Natural killer cell treated with Interleukin-12 subunit alpha and Interleukin-12 subunit beta and Interleukin-15 and Interleukin-18, amount 100 ng/mL, for 72 hours (primary cell): ENCODE measurements at regions not wholly inside any gene's neighbourhood (a gene's known extent, or its start where the extent isn't known, plus 50 kb on each side); places are given as distances from the start of the nearest gene placed in this dataset.
"Not testable (repeated sequence)": the region's sequence is repeated elsewhere in the genome, so short reads cannot be mapped to it uniquely, and the experiment has no call there.

Experiments
- ATAC-seq, 2 donors: fragments of 150-1000 bp; cut with Tn5 transposase in 1 of 2; sonication (Bioruptor Pico), chemical (Tn5 transposase) in 1 of 2; 2 replicates each; pipeline ENCODE4 v1.10.0; 2021
- DNase-seq: peaks from one replicate; pipeline ENCODE4 v3.0.0; 2022; ENCODE audit warnings: low spot score
- H3K27ac Mint-ChIP-seq, 2 donors: 1 replicate in 1 of 2; 2 replicates in 1 of 2; pipeline ENCODE4 v1.8.0; 2022; ENCODE audit warnings: mixed read lengths in 2 of 2, mild to moderate bottlenecking in 1 of 2, moderate library complexity in 1 of 2
- H3K27me3 Mint-ChIP-seq, 2 donors: 1 replicate in 1 of 2; 2 replicates in 1 of 2; pipeline ENCODE4 v1.8.0; 2022; ENCODE audit warnings: mixed read lengths in 2 of 2
- H3K36me3 Mint-ChIP-seq: one replicate; pipeline ENCODE4 v1.8.0; 2022; ENCODE audit warnings: mixed read lengths
- H3K4me1 Mint-ChIP-seq, 2 donors: 1 replicate in 1 of 2; 2 replicates in 1 of 2; pipeline ENCODE4 v1.8.0; 2022; ENCODE audit warnings: low read depth in 2 of 2, mixed read lengths in 2 of 2, mild to moderate bottlenecking in 1 of 2
- H3K4me3 Mint-ChIP-seq: one replicate; pipeline ENCODE4 v1.8.0; 2022; ENCODE audit warnings: mixed read lengths
- H3K9me3 Mint-ChIP-seq: 2 replicates; pipeline ENCODE4 v1.8.0; 2022; ENCODE audit warnings: mixed read lengths

GRCh38 chr13:71382285-71382684 is 484.7 kb downstream of the DACH1 start:
- H3K4me3 Mint-ChIP-seq: no peak overlapping the region
- H3K27me3 Mint-ChIP-seq: no peaks in the 10 kb centered on the region
- H3K27ac Mint-ChIP-seq: no peak overlapping the region
- DNase-seq: no peak
- no peaks in the 10 kb centered on the region for H3K36me3 Mint-ChIP-seq
- no peaks in the 10 kb centered on the region for H3K4me1 Mint-ChIP-seq
- ATAC-seq: no peak
- peaks cover 5% of the 10 kb centered on the region for H3K9me3 Mint-ChIP-seq

GRCh38 chr13:71380191-71380590 is 486.8 kb downstream of the DACH1 start:
- H3K36me3 Mint-ChIP-seq: no peaks in the 10 kb centered on the region
- H3K4me3 Mint-ChIP-seq: no peak overlapping the region
- H3K4me1 Mint-ChIP-seq: no peaks in the 10 kb centered on the region
- H3K27ac Mint-ChIP-seq: no peak overlapping the region
- peaks cover 9% of the 10 kb centered on the region for H3K9me3 Mint-ChIP-seq
- DNase-seq (no peak), ATAC-seq (no peak)
- H3K27me3 Mint-ChIP-seq: no peaks in the 10 kb centered on the region

GRCh38 chr13:71378961-71379905 is 487.8 kb downstream of the DACH1 start:
- DNase-seq (no peak), ATAC-seq (no peak)
- H3K27ac Mint-ChIP-seq: no peak overlapping the region
- H3K36me3 Mint-ChIP-seq: no peaks in the 10 kb centered on the region
- H3K4me1 Mint-ChIP-seq: no peaks in the 10 kb centered on the region
- no peak overlapping the region for H3K4me3 Mint-ChIP-seq
- no peaks in the 10 kb centered on the region for H3K27me3 Mint-ChIP-seq
- peaks cover 15% of the 10 kb centered on the region for H3K9me3 Mint-ChIP-seq

GRCh38 chr13:71374471-71375049 is 492.4 kb downstream of the DACH1 start:
- no peak overlapping the region for H3K4me3 Mint-ChIP-seq
- H3K4me1 Mint-ChIP-seq: no peaks in the 10 kb centered on the region
- ATAC-seq (no peak), DNase-seq (no peak)
- no peaks in the 10 kb centered on the region for H3K27me3 Mint-ChIP-seq
- H3K9me3 Mint-ChIP-seq: peaks cover 14% of the 10 kb centered on the region
- no peaks in the 10 kb centered on the region for H3K36me3 Mint-ChIP-seq
- H3K27ac Mint-ChIP-seq: no peak overlapping the region

- Mint-ChIP-seq H3K4me3 (no peak overlapping the region), H3K36me3 (no peaks in the 10 kb centered on the region), H3K4me1 (no peaks in the 10 kb centered on the region), H3K9me3 (peaks cover 12% of the 10 kb centered on the region), H3K27ac (no peak overlapping the region), H3K27me3 (no peaks in the 10 kb centered on the region)
- no peak for DNase-seq
- no peak for ATAC-seq
Observed at GRCh38 chr13:71368336-71368735, 498.7 kb downstream of the DACH1 start.

- Mint-ChIP-seq H3K36me3 (no peaks in the 10 kb centered on the region), H3K4me1 (no peaks in the 10 kb centered on the region), H3K4me3 (no peak overlapping the region), H3K27me3 (no peaks in the 10 kb centered on the region), H3K27ac (no peak overlapping the region), H3K9me3 (peaks cover 22% of the 10 kb centered on the region)
- DNase-seq (no peak), ATAC-seq (no peak)
Observed at GRCh38 chr13:71360041-71360440, 507.0 kb downstream of the DACH1 start.

GRCh38 chr13:71359641-71360040 is 507.4 kb downstream of the DACH1 start:
- no peak for DNase-seq
- H3K27me3 Mint-ChIP-seq: no peaks in the 10 kb centered on the region
- no peaks in the 10 kb centered on the region for H3K4me1 Mint-ChIP-seq
- ATAC-seq: no peak
- H3K9me3 Mint-ChIP-seq: peaks cover 19% of the 10 kb centered on the region
- no peaks in the 10 kb centered on the region for H3K36me3 Mint-ChIP-seq
- H3K27ac Mint-ChIP-seq: no peak overlapping the region
- no peak overlapping the region for H3K4me3 Mint-ChIP-seq

GRCh38 chr13:71358218-71358617 is 508.8 kb downstream of the DACH1 start:
- H3K27me3 Mint-ChIP-seq: no peaks in the 10 kb centered on the region
- no peak overlapping the region for H3K4me3 Mint-ChIP-seq
- H3K27ac Mint-ChIP-seq: no peak overlapping the region
- H3K9me3 Mint-ChIP-seq: peaks cover 19% of the 10 kb centered on the region
- ATAC-seq (no peak), DNase-seq (no peak)
- no peaks in the 10 kb centered on the region for H3K36me3 Mint-ChIP-seq
- no peaks in the 10 kb centered on the region for H3K4me1 Mint-ChIP-seq

- Mint-ChIP-seq H3K27ac (no peak overlapping the region), H3K4me3 (no peak overlapping the region), H3K36me3 (no peaks in the 10 kb centered on the region), H3K9me3 (peaks cover 19% of the 10 kb centered on the region), H3K4me1 (no peaks in the 10 kb centered on the region), H3K27me3 (no peaks in the 10 kb centered on the region)
- no peak for DNase-seq
- no peak for ATAC-seq
Observed at GRCh38 chr13:71355010-71355409, 512.0 kb downstream of the DACH1 start.

- H3K9me3 Mint-ChIP-seq: peaks cover 10% of the 10 kb centered on the region
- H3K36me3 Mint-ChIP-seq: no peaks in the 10 kb centered on the region
Observed at GRCh38 chr13:71350886-71351285, 516.1 kb downstream of the DACH1 start.

GRCh38 chr13:71345856-71346255 is 521.1 kb downstream of the DACH1 start:
- not testable (repeated sequence) for H3K36me3 Mint-ChIP-seq, DNase-seq, H3K27ac Mint-ChIP-seq, H3K4me3 Mint-ChIP-seq, H3K4me1 Mint-ChIP-seq, H3K27me3 Mint-ChIP-seq, ATAC-seq, H3K9me3 Mint-ChIP-seq

More at GRCh38 chr13:71350886-71351285, 516.1 kb downstream of the DACH1 start:
- Mint-ChIP-seq H3K4me3 (no peak overlapping the region), H3K4me1 (no peaks in the 10 kb centered on the region), H3K27me3 (no peaks in the 10 kb centered on the region), H3K27ac (no peak overlapping the region)
- DNase-seq (no peak), ATAC-seq (no peak)

GRCh38 chr13:71339736-71340135 is 527.3 kb downstream of the DACH1 start:
- no peaks in the 10 kb centered on the region for H3K27me3 Mint-ChIP-seq
- ATAC-seq: no peak
- H3K4me3 Mint-ChIP-seq: no peak overlapping the region
- DNase-seq: no peak
- no peaks in the 10 kb centered on the region for H3K4me1 Mint-ChIP-seq
- H3K9me3 Mint-ChIP-seq: peaks cover 3% of the 10 kb centered on the region
- H3K36me3 Mint-ChIP-seq: no peaks in the 10 kb centered on the region
- H3K27ac Mint-ChIP-seq: no peak overlapping the region

GRCh38 chr13:71339005-71339404 is 528.0 kb downstream of the DACH1 start:
- Mint-ChIP-seq H3K4me3 (no peak overlapping the region), H3K36me3 (no peaks in the 10 kb centered on the region), H3K4me1 (no peaks in the 10 kb centered on the region), H3K27me3 (no peaks in the 10 kb centered on the region), H3K27ac (no peak overlapping the region), H3K9me3 (peaks cover 4% of the 10 kb centered on the region)
- DNase-seq: no peak
- no peak for ATAC-seq

GRCh38 chr13:71338070-71338469 is 528.9 kb downstream of the DACH1 start:
- H3K27ac Mint-ChIP-seq: no peak overlapping the region
- ATAC-seq: no peak
- no peaks in the 10 kb centered on the region for H3K27me3 Mint-ChIP-seq
- H3K4me1 Mint-ChIP-seq: no peaks in the 10 kb centered on the region
- peaks cover 8% of the 10 kb centered on the region for H3K9me3 Mint-ChIP-seq
- H3K4me3 Mint-ChIP-seq: no peak overlapping the region
- H3K36me3 Mint-ChIP-seq: no peaks in the 10 kb centered on the region
- no peak for DNase-seq
